ENCODE measurements at regions not wholly inside any gene's neighbourhood (a gene's known extent, or its start where the extent isn't known, plus 50 kb on each side); places are given as distances from the start of the nearest gene placed in this dataset.
"Not testable (repeated sequence)": the region's sequence is repeated elsewhere in the genome, so short reads cannot be mapped to it uniquely, and the experiment has no call there.

GRCh38 chr6:27812078-27812804 is 100.0 kb downstream of the OR2B2 start:
- POLR2A ChIA-PET (ENCODE audit: low non-redundant PET): interaction anchor here (0.7 to 5.2 kb wide), 2 partner anchors 54 to 60 kb away, joined by 4 to 16 read pairs; a partner anchor contains a TSS
- TF ChIP-seq CTCF (conservative IDR thresholded peaks at IDR 0.05; ENCODE audit: low read depth): no peak
- CTCF ChIA-PET: no interaction called here
- peak overlapping the region; percentile 82 for H3K27ac ChIP-seq
- DNase-seq (ENCODE audit: low spot score): no peak

GRCh38 chr6:27811451-27811772 is 100.8 kb downstream of the OR2B2 start:
- no peak for DNase-seq (ENCODE audit: low spot score)
- no peak for TF ChIP-seq CTCF (conservative IDR thresholded peaks at IDR 0.05; ENCODE audit: low read depth)
- H3K27ac ChIP-seq: no peak overlapping the region
- CTCF ChIA-PET: interaction anchor here (0.7 kb wide), 2 partner anchors 466 to 733 kb away, joined by 3 to 8 read pairs; no protein-coding TSS in a partner anchor
- POLR2A ChIA-PET (ENCODE audit: low non-redundant PET): interaction anchor here (0.7 to 5.2 kb wide), 4 partner anchors 55 to 1687 kb away, joined by 3 to 24 read pairs (median 10); a partner anchor contains a TSS

- no peak for TF ChIP-seq CTCF (conservative IDR thresholded peaks at IDR 0.05; ENCODE audit: low read depth)
- no peak for DNase-seq (ENCODE audit: low spot score)
- ChIA-PET CTCF (interaction anchor here (0.7 kb wide), 2 partner anchors 466 to 732 kb away, joined by 3 to 8 read pairs; no protein-coding TSS in a partner anchor), POLR2A (ENCODE audit: low non-redundant PET) (interaction anchor here (0.9 to 5.2 kb wide), 4 partner anchors 61 to 1687 kb away, joined by 3 to 24 read pairs (median 10); a partner anchor contains a TSS)
- peak overlapping the region; percentile 94 for H3K27ac ChIP-seq
Measured at GRCh38 chr6:27810768-27811450, 101.3 kb downstream of the OR2B2 start.

GRCh38 chr6:27809939-27810767 is 102.0 kb downstream of the OR2B2 start:
- CTCF ChIA-PET: interaction anchor here (0.6 kb wide), 1 partner anchor 21 kb away, joined by 5 read pairs; no protein-coding TSS in a partner anchor
- TF ChIP-seq CTCF (conservative IDR thresholded peaks at IDR 0.05; ENCODE audit: low read depth): no peak
- DNase-seq (ENCODE audit: low spot score): peak; percentile 92
- POLR2A ChIA-PET (ENCODE audit: low non-redundant PET): interaction anchor here (0.8 to 5.2 kb wide), 8 partner anchors 8 to 1767 kb away, joined by 3 to 24 read pairs (median 5); a partner anchor contains a TSS
- peak overlapping the region; percentile 94 for H3K27ac ChIP-seq

GRCh38 chr6:27809067-27809938 is 102.9 kb downstream of the OR2B2 start:
- CTCF ChIA-PET: interaction anchor here (0.6 kb wide), 1 partner anchor 20 kb away, joined by 5 read pairs; no protein-coding TSS in a partner anchor
- no peak for TF ChIP-seq CTCF (conservative IDR thresholded peaks at IDR 0.05; ENCODE audit: low read depth)
- peak overlapping the region; percentile 94 for H3K27ac ChIP-seq
- POLR2A ChIA-PET (ENCODE audit: low non-redundant PET): interaction anchor here (0.8 to 5.2 kb wide), 9 partner anchors 9 to 1766 kb away, joined by 3 to 24 read pairs (median 4); a partner anchor contains a TSS
- DNase-seq (ENCODE audit: low spot score): no peak

GRCh38 chr6:27808242-27809066 is 103.7 kb downstream of the OR2B2 start:
- peak overlapping the region; percentile 97 for H3K27ac ChIP-seq
- DNase-seq (ENCODE audit: low spot score): not testable (repeated sequence)
- ChIA-PET POLR2A (ENCODE audit: low non-redundant PET) (interaction anchor here (1.0 to 5.2 kb wide), 8 partner anchors 16 to 661 kb away, joined by 3 to 24 read pairs (median 6); a partner anchor contains a TSS), CTCF (interaction anchor here (2.0 kb wide), 1 partner anchor 12 kb away, joined by 6 read pairs; no protein-coding TSS in a partner anchor)

GRCh38 chr6:27807441-27808241 is 104.6 kb downstream of the OR2B2 start:
- ChIA-PET POLR2A (ENCODE audit: low non-redundant PET) (interaction anchor here (0.6 to 5.2 kb wide), 6 partner anchors 65 to 661 kb away, joined by 3 to 16 read pairs (median 5); a partner anchor contains a TSS), CTCF (interaction anchor here (0.6 to 2.0 kb wide), 2 partner anchors 12 to 682 kb away, joined by 5 to 6 read pairs; no protein-coding TSS in a partner anchor)
- DNase-seq (ENCODE audit: low spot score): peak; percentile 98
- peak overlapping the region; percentile 97 for H3K27ac ChIP-seq

Measured in RWPE1 (cell line).